BJ (cell line): ENCODE measurements at regions not wholly inside any gene's neighbourhood (a gene's known extent, or its start where the extent isn't known, plus 50 kb on each side); places are given as distances from the start of the nearest gene placed in this dataset.

Source experiments
- CTCF ChIA-PET: fragments of 350-600 bp; formaldehyde crosslinking; extraction: SDS; loops from one replicate; lab custom pipeline; 2021; ENCODE audit warnings: antibody characterized with exemption, inconsistent platforms; lab: Yijun Ruan, JAX
- POLR2A ChIA-PET: fragments of 300-600 bp; sonication (Branson Sonifier 250); formaldehyde crosslinking; extraction: SDS; loops from one replicate; lab custom pipeline; 2021; ENCODE audit warnings: antibody characterized with exemption; lab: Charles Lee
- DNase-seq: peaks from one replicate; pipeline ENCODE4 v3.0.0-alpha.2; 2011; ENCODE audit warnings: low read depth
- H3K27me3 ChIP-seq: 2 replicates; pipeline ENCODE4 v1.6.0; 2011; ENCODE audit warnings: low read length; ENCODE audit not compliant: control insufficient read depth, insufficient read depth
- H3K36me3 ChIP-seq: 2 replicates; pipeline ENCODE4 v1.5.1; 2011; ENCODE audit warnings: low read length; ENCODE audit not compliant: control insufficient read depth, insufficient read depth
- H3K4me3 ChIP-seq: 2 replicates; pipeline ENCODE4 v1.5.1; 2011; ENCODE audit warnings: low read depth, mild to moderate bottlenecking, control low read depth, low read length
- TF ChIP-seq, protein P1 (sequence below): IDR thresholded peaks from 2 replicates; pipeline ENCODE4 v1.5.1; 2011; ENCODE audit warnings: low read depth, mild to moderate bottlenecking, control low read depth, inconsistent platforms, low read length, moderate library complexity; ENCODE audit not compliant: insufficient read depth

DNA sequence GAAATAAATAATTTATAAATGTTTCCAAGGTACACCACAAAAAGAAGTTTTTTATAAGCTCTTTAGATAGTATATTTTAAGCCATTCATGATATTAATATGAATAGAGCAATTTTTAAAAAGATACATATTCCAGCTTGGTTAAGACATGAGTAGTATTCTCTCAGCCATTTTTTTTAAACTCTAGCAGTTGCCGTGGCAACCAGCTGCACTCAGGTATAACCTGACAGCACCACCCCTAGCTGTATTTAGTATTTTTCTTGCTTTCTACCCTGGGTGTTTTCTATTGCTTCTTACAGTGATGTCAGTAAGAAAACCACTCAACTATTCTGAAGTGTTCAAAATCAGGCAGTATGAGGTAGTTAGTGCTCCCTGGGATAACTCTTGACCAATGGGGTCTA lies 496.3 kb upstream of the CNTN3 start:
- H3K27me3 ChIP-seq = no peaks in the 10 kb centered on the region
- ChIA-PET POLR2A (no interaction called here), CTCF (no interaction called here)
- H3K4me3 ChIP-seq = no peak overlapping the region
- no peaks in the 10 kb centered on the region for H3K36me3 ChIP-seq
- TF ChIP-seq, protein P1, sequence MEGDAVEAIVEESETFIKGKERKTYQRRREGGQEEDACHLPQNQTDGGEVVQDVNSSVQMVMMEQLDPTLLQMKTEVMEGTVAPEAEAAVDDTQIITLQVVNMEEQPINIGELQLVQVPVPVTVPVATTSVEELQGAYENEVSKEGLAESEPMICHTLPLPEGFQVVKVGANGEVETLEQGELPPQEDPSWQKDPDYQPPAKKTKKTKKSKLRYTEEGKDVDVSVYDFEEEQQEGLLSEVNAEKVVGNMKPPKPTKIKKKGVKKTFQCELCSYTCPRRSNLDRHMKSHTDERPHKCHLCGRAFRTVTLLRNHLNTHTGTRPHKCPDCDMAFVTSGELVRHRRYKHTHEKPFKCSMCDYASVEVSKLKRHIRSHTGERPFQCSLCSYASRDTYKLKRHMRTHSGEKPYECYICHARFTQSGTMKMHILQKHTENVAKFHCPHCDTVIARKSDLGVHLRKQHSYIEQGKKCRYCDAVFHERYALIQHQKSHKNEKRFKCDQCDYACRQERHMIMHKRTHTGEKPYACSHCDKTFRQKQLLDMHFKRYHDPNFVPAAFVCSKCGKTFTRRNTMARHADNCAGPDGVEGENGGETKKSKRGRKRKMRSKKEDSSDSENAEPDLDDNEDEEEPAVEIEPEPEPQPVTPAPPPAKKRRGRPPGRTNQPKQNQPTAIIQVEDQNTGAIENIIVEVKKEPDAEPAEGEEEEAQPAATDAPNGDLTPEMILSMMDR = no peak
- DNase-seq = no peak

DNA sequence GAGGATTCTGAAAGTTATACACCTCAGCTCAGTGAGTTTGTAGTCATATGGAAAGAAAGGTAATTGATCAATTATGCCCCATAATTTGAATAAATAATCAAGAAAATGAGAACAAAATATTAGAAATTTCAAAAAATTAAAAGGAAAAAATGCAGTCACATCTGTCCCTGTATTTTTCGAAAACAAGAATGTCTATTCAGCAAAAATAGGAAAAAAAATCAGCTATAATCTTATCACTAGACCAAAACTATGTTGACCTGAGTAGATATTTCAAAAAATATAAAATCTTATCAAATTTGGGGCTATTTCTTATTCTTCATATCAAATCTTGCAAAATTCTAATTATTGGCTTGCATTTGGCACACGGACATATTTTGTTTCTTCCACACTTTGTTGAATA lies 501.2 kb upstream of the CNTN3 start:
- DNase-seq = no peak
- CTCF ChIA-PET = no interaction called here
- Histone ChIP-seq H3K4me3 (no peak overlapping the region), H3K36me3 (no peaks in the 10 kb centered on the region), H3K27me3 (no peaks in the 10 kb centered on the region)
- TF ChIP-seq, protein P1 = no peak
- POLR2A ChIA-PET = no interaction called here

DNA sequence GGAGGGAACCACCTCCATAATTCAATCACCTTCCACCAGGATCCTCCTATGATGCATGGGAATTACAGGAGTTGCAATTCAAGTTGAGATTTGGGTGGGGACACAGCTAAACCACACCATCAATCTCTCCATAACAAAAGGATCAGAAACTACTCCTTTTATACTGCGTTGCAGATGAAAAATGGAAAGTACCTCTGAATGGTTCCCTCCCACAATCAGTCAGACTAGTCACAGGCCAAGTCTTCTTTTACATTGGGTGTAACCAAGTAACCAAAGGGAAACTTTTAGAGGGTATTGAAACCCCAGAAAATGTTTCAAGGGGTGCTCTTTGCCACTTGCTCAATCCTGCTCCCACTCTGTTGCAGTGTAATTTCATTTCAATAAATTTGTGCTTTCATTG lies 504.3 kb upstream of the CNTN3 start:
- TF ChIP-seq, protein P1 = no peak
- Histone ChIP-seq H3K36me3 (no peaks in the 10 kb centered on the region), H3K4me3 (no peak overlapping the region), H3K27me3 (no peaks in the 10 kb centered on the region)
- POLR2A ChIA-PET = no interaction called here
- CTCF ChIA-PET = no interaction called here
- DNase-seq = no peak

DNA sequence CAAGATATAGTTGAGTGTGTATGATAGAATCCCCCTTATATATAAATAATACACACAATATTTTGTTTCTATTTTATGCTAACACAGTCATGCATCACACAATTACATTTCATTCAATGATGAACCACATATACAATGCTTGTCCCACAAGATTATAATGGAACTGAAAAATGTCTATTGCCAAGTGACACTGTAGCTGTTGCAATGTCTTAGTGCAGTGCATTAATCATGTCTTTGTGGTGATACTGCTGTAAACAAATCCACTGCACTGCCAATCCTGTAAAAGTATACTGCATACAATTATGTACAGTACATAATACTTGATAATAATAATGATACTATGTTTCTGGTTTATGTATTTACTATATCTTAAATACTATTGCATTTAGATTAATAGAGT lies 512.1 kb upstream of the CNTN3 start:
- POLR2A ChIA-PET = no interaction called here
- no peak for DNase-seq
- Histone ChIP-seq H3K27me3 (no peaks in the 10 kb centered on the region), H3K4me3 (no peak overlapping the region), H3K36me3 (no peaks in the 10 kb centered on the region)
- TF ChIP-seq, protein P1 = no peak
- CTCF ChIA-PET = interaction anchor here (0.9 kb wide), 1 partner anchor 10 kb away, joined by 3 read pairs; no protein-coding TSS in a partner anchor

DNA sequence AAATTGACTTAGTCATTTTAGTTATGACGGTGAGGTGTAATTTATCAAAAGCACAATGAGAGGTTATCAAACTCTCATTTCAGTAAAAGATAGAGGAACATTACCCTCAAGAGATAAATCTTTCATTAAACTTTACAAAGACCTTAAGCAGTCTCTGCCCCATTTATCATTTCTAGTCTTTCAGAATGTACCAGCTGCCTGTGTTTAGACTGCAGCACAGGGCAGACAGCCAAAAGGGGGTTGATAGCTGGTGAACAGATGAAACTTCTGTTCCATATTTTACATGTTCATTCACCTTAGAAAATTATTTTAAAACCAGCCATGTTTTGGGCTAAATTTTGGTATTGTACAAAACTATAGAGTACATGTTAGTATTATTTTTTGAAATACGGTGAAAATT lies 514.6 kb upstream of the CNTN3 start:
- Histone ChIP-seq H3K4me3 (no peak overlapping the region), H3K27me3 (no peaks in the 10 kb centered on the region), H3K36me3 (no peaks in the 10 kb centered on the region)
- ChIA-PET POLR2A (no interaction called here), CTCF (no interaction called here)
- TF ChIP-seq, protein P1 = no peak
- no peak for DNase-seq
